NCI-H526 treated with DMSO at 0.1 percent for 48 hours (cell line): ENCODE measurements at regions not wholly inside any gene's neighbourhood (a gene's known extent, or its start where the extent isn't known, plus 50 kb on each side); places are given as distances from the start of the nearest gene placed in this dataset.

ENCODE experiments used
- DNase-seq: peaks from one replicate; lab custom pipeline; 2025; lab: John Stamatoyannopoulos, UW

DNA sequence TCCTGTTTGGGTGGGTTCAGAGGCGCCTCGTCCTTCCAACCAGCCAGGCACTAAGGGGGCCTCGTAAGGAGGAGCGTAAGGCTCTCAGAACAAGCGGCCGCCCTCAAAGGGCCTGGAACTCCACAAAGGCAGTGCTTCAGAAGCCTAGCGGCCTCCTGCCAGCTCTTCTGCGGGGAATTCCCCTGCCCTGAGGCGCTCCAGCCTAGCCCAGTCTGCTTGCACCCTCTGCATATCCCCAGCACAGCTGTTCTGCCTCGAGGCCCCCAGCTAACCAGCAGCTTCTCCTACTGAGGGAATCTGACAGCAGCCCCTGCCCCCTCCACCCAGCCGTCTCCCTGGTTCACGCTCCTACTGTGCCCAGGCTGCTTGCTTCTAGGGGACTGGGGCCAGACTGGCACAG, 265.9 kb downstream of the TFCP2L1 start:
- no peak for DNase-seq

DNA sequence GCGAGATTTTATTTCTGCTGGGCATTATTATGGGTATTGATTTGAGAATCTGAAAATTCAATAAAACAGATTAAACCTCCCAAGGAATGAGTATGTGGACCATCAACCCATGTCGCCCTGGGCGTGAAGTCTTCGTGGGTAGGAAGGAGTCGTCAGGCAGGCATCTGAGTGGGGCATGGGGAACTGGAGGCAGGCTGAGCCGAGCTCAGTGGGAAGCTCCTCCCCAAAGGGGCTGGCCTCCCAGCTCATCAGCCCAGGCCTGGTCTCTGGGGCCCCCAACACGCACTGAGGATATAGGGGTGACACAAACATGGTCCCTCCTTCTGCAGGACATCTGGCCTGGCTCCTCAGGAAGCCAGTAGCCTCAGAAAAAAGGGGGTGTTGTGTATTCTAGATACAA, 265.2 kb downstream of the TFCP2L1 start:
- no peak for DNase-seq

GRCh38 chr2:121021685-121022084, 263.3 kb downstream of the TFCP2L1 start:
- DNase-seq: no peak

DNA sequence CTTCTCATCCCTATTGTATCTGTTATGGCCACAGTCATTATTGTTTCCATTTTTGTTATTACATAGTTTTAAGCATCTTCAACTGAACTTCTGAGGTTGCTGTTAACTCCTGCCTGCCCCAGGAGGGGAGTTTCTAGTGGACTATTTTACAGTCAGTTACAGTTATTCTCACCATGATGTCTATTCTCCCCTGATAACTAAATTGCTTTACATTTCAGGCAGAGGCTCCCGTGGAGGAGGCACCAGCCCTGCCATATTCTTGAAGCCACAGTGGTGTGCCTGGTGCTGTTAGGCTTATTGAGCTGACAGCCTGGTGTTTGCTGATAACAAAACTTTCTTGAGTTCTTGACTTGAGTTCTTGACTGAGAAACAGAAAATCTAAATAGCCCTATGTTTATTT, 256.4 kb downstream of the TFCP2L1 start:
- no peak for DNase-seq

GRCh38 chr2:121030523-121030922, 254.5 kb downstream of the TFCP2L1 start:
- DNase-seq: no peak

DNA sequence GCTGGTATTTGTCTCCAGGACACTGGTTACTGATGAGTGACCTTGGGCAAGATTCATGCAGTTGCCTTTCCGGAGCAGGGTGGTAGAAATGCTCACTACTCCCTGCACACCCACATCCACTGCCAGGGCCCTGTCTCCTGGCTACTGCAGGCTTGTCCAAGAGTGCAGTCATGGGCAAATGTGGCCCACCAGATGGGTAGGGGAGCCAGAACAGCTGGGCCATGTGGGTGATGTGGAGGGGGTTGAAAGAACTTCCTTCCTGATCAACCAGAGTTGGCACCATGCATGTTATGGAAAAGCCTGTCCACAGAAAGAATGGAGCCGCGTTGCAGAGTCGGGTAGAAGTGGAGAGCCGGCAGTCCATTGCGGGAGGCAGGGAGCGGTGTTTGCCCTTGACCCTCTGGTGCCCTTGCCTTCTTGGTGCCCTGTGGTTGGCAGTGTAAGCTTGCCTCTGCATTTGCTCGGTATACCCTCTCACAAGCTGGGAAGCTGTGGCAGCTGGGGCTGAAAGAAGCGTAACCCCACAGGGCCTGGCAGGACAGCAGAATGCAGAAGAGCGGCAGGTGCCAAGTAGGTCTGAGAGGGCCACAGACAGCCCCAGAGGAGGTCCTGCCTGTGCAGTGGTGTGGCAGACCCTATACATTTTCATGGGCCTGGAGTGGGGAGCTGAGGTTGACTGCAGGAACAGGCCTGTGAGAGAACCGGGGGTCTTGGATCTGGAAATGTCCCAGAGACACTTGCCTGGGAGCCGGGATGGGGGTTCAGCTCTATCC, 253.2 kb downstream of the TFCP2L1 start:
- no peak for DNase-seq

DNA sequence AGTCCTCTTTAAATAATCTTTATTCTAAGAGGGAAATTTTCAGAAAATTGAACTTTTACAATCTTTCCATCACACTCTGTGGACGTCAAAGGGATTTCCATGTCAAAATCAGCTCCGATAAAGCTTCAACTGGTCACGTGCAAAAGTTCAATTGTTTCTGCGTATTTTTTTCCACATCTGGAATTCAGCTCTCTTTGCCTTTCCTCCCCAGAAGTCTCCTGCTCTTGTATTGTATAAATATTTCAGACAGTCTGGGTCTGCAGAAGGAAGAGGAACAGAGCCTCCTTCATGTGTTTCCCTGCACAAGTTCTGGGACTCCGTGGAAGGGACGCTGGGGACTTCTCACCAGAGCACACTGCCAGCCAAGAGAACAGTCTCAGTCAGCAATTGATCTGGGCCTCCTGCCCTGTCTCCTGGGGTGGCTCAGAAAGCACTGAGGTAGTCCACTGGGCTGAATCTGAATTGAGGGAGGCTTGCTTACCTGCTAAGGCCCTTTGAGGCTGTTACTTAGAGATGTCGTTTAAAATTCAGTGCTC, 251.5 kb downstream of the TFCP2L1 start:
- no peak for DNase-seq

DNA sequence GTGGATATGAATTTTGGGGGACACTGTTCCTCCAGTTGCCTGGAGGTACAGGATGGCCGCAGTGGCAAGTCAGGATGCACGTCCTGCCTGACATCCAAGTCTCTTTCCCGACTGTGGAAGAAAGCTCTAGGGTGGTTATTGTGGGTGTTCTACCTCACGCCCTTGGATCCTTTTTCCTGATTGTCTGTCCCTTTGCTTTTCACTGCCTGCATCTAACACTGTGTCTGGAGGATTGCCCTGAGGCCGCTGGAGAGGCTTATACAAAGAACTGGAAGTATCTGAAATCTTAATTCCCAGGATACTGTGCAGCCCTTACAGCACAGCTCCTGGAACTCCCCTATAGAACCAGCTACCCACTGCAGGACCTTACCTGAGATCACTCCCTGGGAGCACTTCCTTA, 250.5 kb downstream of the TFCP2L1 start:
- no peak for DNase-seq

DNA sequence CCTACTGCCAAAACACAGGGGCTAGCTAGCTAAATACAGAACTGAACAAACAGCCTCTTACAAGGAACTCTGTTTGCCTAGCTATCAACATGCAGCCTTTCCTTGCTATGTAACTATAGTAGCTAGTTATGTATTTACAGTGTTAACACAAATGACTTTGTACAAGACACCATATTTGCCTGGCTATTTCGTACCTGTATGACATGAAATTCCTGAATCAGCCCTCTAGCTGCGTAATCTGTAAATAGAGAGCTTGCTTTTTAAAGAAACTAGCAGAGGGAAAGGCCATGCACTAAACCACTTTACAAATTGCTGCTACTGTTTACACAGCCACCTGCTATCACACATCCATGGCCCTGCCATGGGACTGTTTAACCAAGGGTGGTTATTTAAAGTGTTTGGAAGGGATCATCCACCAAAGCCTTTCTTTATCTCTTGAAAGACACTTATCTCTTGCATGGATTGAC, 248.7 kb downstream of the TFCP2L1 start:
- peak; percentile 77 for DNase-seq

DNA sequence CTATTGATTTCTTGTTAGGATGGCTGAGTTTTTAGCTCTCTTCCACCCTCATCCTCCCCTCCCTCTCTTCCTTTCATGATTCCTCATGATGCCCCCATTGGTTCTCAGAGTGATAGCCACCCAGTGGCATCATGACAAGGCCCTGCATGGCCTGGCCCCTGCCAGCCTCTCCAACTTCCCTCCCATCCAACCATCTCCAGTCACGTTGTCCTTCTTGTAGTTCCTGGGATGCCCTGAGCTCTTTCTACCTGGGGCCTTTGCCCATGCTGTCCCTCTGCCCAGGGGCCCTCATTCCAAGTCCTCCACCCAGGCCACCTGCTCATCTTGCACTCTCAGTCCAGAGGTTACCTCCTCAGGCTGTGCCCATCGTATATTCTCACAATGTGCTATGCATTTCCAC, 247.5 kb downstream of the TFCP2L1 start:
- DNase-seq: no peak

DNA sequence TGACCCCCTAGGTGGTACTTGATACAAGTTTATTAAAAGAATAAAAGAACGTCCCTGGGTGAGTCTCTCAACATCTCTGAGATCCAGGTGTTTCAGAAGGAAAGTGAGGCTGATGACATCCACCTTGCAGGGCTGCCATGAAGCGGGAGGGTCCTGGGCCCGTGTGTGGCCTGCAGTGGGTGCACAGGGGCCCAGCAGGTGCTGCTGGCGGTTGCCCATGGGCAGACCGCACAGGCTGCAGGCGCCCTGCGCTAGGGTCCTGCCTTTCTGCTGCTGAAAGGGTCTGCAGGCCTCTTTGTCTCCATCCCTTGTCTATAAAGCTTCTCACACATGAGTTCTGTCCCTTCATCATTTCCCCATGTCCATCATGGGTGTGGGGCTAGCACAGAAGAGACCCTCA, 247.0 kb downstream of the TFCP2L1 start:
- DNase-seq: no peak

DNA sequence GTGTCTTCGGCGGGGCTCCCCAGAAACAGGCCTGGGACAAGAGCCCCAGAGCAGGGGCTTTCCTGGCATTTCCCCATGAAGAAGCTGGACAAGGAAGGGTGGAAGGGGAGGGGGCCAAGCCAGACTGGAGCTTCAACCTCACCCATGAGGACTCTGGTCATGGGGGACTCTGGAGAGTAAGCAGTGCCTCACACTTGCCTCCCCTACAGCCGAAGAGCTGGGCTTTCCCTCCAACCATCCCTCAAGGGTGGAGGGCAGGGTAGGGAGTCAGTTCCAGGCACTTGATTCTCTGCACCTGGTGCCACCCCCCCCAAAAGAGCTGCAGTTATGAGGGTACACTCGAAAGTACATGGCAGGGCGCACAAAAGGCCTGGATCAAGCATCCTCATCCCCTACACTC, 246.6 kb downstream of the TFCP2L1 start:
- DNase-seq: no peak

- peak; percentile 20 for DNase-seq
Observed at GRCh38 chr2:121038891-121039616, 245.9 kb downstream of the TFCP2L1 start.

- no peak for DNase-seq
Observed at GRCh38 chr2:121039679-121040078, 245.3 kb downstream of the TFCP2L1 start.

DNA sequence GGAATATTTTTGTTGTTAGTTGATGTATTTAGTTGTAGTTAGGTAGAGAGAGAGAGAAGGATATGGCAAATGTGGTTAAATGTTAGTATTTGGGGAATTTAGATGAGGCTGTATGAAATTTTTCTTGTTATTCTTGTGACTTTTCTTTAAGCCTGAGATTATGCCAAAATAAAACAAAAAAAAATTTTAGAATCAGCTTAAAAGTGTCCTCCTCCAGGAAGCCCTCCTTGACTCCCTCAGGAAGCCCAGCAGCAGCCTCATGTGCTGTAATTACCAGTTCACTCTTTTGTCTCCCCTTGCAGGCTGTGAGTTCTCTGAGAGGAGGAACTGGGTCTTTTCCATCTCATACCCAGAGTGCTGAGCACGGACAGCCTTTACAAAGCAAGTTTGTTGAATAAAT, 243.5 kb downstream of the TFCP2L1 start:
- no peak for DNase-seq

DNA sequence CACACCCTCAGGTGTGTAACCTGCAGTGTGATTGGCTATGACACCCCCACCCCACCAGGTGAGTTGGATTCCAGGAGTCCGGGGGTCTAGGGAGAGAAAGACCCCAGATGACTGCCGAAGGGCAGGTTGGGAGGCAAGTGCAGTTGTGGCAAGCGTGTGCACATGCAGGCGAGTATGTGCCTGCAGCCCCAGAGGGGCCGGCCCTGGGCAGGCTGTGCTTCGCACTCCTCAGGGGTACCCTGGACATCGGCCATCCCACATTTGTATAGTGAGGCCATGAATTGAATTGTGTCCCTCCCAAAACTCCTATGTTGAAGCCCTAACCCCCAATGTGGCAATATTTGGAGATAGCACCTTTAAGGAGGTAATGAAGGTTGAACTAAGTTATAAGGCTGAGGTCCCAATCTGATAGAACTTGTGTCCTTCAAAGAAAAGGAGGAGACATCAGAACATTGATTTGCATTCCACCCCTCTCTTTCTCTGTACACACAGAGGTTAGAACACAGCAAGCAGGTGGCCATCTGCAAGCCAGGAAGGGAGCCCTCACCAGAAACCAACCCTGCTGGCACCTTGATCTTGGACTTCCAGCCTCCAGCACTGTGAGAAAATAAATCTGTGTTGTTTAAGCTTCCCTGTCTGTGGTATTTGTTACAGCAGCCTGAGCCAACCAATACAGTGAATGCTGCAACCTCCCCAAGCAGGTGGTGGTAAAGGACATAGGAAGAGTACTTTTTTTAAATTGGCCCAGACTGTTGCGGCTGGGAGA, 241.8 kb downstream of the TFCP2L1 start:
- DNase-seq: no peak

DNA sequence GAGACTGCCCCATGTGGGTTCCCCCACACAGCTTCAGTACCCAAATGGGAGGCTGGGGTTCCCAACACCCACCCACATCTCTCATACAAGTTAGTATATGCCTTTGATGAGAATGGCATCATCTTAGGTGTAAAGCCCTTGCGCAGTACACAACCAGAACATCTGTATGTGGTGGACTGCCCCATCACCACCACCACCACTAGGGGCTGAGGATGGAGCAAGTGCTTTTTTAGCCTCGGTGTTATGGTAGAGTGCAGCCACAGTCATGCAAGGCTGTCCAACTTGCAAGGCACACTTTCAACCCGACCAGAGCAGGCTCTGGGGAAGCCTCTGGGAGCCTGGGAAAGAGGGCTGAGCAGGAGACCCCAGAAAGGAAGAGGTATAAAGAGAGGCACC, 241.2 kb downstream of the TFCP2L1 start:
- no peak for DNase-seq

DNA sequence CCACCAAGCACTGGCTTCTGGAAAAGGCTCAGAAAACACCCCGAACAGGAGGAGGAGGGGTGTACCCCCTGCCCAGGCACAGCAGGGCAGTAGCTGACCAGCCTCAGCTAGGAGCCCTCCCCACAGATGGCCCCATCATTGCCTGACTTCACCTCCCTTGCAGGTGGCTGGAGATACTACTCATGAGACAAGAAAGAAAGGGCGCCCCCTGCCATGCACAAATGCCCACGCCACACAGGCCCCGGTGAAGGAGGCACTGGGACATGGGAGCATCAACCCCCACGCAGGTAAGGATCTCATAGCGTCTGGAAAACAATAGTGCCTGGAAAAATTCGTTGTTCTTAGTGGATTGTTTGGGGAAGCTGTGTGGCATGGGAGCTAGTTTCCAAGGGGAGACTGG, 240.6 kb downstream of the TFCP2L1 start:
- no peak for DNase-seq

- DNase-seq: no peak
Observed at GRCh38 chr2:121045245-121045644, 239.8 kb downstream of the TFCP2L1 start.

DNA sequence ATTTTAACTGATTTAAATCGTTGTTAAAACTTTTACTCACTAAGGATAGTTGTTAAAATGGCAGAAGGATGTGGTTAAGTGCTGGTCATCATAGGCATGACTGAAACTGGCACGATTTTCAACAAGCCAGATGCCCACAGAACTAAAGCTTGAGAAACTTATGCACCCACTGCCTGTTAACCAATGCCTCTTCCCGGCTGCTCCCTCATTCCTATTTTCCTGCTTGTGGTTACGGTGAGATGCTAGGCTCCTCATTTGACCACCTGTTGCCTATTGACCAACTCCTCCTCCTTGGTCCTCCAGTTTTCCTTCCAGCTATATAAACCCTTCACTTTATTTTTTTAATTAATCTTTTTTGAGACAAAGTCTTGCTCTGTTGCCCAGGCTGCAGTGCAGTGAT, 238.7 kb downstream of the TFCP2L1 start:
- DNase-seq: no peak

- no peak for DNase-seq
Observed at GRCh38 chr2:121047383-121047782, 237.6 kb downstream of the TFCP2L1 start.

DNA sequence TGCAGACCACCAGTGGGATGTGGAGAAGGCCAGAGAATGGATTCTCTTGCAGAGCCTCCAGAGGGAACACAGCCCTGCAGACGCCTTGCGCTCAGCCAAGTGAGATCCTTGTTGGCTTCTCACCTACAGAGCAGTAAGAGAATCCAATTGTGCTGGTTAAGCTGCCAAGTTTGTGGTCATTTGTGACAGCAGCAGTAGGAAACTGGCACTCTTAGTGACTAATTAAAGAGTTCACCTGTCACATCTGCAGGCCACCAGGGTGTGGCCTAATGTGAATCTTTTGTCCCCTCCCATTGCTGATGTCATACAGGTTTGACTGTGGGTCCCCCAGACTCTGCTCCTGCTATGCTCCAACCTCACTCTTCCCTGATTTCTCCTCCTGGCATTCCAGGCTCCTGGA, 235.9 kb downstream of the TFCP2L1 start:
- no peak for DNase-seq
